OCI-LY1 (cell line): ENCODE measurements at regions not wholly inside any gene's neighbourhood (a gene's known extent, or its start where the extent isn't known, plus 50 kb on each side); places are given as distances from the start of the nearest gene placed in this dataset.

ENCODE experiments used
- H2AFZ ChIP-seq: fragments of 200-600 bp; sonication (generic), shearing (Covaris generic); 2 replicates; pipeline ENCODE4 v1.6.0; 2014; ENCODE audit warnings: antibody characterized with exemption, mild to moderate bottlenecking, low read length
- H3F3A ChIP-seq: fragments of 200-600 bp; sonication (generic), shearing (Covaris generic); 2 replicates; pipeline ENCODE4 v1.6.0; 2014; ENCODE audit warnings: mild to moderate bottlenecking, antibody characterized with exemption, low read length, moderate library complexity; ENCODE audit not compliant: insufficient read depth
- H3K27ac ChIP-seq: fragments of 200-600 bp; sonication (generic); 2 replicates; pipeline ENCODE4 v1.5.1; 2014; ENCODE audit warnings: low read length, mixed run types, mild to moderate bottlenecking, low read depth; ENCODE audit not compliant: poor library complexity, severe bottlenecking
- H3K27me3 ChIP-seq: fragments of 200-600 bp; sonication (generic); 2 replicates; pipeline ENCODE4 v1.6.0; 2014; ENCODE audit warnings: antibody characterized with exemption, mild to moderate bottlenecking, low read length, moderate library complexity; ENCODE audit not compliant: insufficient read depth
- H3K36me3 ChIP-seq: fragments of 200-600 bp; sonication (generic); 2 replicates; pipeline ENCODE4 v1.6.1; 2014; ENCODE audit warnings: mild to moderate bottlenecking, antibody characterized with exemption, low read length, moderate library complexity, mixed read lengths; ENCODE audit not compliant: insufficient read depth
- H3K4me1 ChIP-seq: fragments of 200-600 bp; sonication (generic); 2 replicates; pipeline ENCODE4 v1.5.1; 2014; ENCODE audit warnings: mild to moderate bottlenecking, low read length, moderate library complexity; ENCODE audit not compliant: insufficient read depth, severe bottlenecking
- H3K4me2 ChIP-seq: fragments of 200-600 bp; sonication (generic), shearing (Covaris generic); 2 replicates; pipeline ENCODE4 v1.6.1; 2014; ENCODE audit warnings: low read length
- H3K4me3 ChIP-seq: fragments of 200-600 bp; sonication (generic); 2 replicates; pipeline ENCODE4 v1.5.1; 2014; ENCODE audit warnings: low read length, low read depth, mild to moderate bottlenecking, mixed read lengths; ENCODE audit not compliant: poor library complexity, severe bottlenecking
- H3K79me2 ChIP-seq: fragments of 200-600 bp; shearing (Covaris generic); 2 replicates; pipeline ENCODE4 v1.6.1; 2016; ENCODE audit warnings: mixed run types, low read length, mixed read lengths; ENCODE audit not compliant: insufficient read depth
- H3K9ac ChIP-seq: fragments of 200-600 bp; sonication (generic), shearing (Covaris generic); 2 replicates; pipeline ENCODE4 v1.6.1; 2014; ENCODE audit warnings: mild to moderate bottlenecking, low read length, mixed read lengths
- H3K9me2 ChIP-seq: fragments of 200-600 bp; sonication (generic), shearing (Covaris generic); 2 replicates; pipeline ENCODE4 v1.6.1; 2014; ENCODE audit warnings: low read depth, mild to moderate bottlenecking, low read length, mixed read lengths
- H3K9me3 ChIP-seq: fragments of 200-600 bp; shearing (Covaris generic); 2 replicates; pipeline ENCODE4 v1.6.1; 2014; ENCODE audit warnings: low read length, mixed read lengths
- H4K20me1 ChIP-seq: fragments of 200-600 bp; sonication (generic), shearing (Covaris generic); 2 replicates; pipeline ENCODE4 v1.6.0; 2016; ENCODE audit warnings: mild to moderate bottlenecking, low read length; ENCODE audit not compliant: insufficient read depth
- CTCF ChIP-seq: fragments of 200-600 bp; sonication (generic), shearing (Covaris generic); IDR thresholded peaks from 2 replicates; pipeline ENCODE4 v1.5.1; 2017; ENCODE audit warnings: mild to moderate bottlenecking, antibody characterized with exemption, low read length, moderate library complexity, mixed read lengths
- EZH2 ChIP-seq: fragments of 200-600 bp; sonication (generic), shearing (Covaris generic); IDR thresholded peaks from 2 replicates; pipeline ENCODE4 v1.8.0; 2017; ENCODE audit warnings: borderline replicate concordance, mixed run types, mild to moderate bottlenecking, antibody characterized with exemption, low read length, moderate library complexity, mixed read lengths

- TF ChIP-seq EZH2, result no peak
- TF ChIP-seq CTCF, result no peak
- Histone ChIP-seq H3K27ac (no peak overlapping the region), H4K20me1 (no peaks in the 10 kb centered on the region), H3K9me2 (no peaks in the 10 kb centered on the region), H2AFZ (no peak overlapping the region), H3K9ac (no peak overlapping the region), H3K27me3 (no peaks in the 10 kb centered on the region), H3K4me2 (no peak overlapping the region), H3K36me3 (no peaks in the 10 kb centered on the region), H3K9me3 (no peaks in the 10 kb centered on the region), H3K4me3 (no peak overlapping the region), H3K79me2 (no peaks in the 10 kb centered on the region), H3F3A (no peaks in the 10 kb centered on the region), H3K4me1 (no peaks in the 10 kb centered on the region)
Observed at GRCh38 chr20:52645822-52646221, 326.3 kb upstream of the TSHZ2 start.

- H3F3A ChIP-seq, result no peaks in the 10 kb centered on the region
- no peaks in the 10 kb centered on the region for H3K27me3 ChIP-seq
- H3K4me3 ChIP-seq, result no peak overlapping the region
- no peak overlapping the region for H3K27ac ChIP-seq
- H2AFZ ChIP-seq, result no peak overlapping the region
- no peaks in the 10 kb centered on the region for H4K20me1 ChIP-seq
- H3K4me2 ChIP-seq, result no peak overlapping the region
- H3K9ac ChIP-seq, result no peak overlapping the region
- no peaks in the 10 kb centered on the region for H3K79me2 ChIP-seq
- no peaks in the 10 kb centered on the region for H3K9me3 ChIP-seq
- H3K36me3 ChIP-seq, result no peaks in the 10 kb centered on the region
- TF ChIP-seq CTCF, result no peak
- no peak for TF ChIP-seq EZH2
- no peaks in the 10 kb centered on the region for H3K9me2 ChIP-seq
- no peaks in the 10 kb centered on the region for H3K4me1 ChIP-seq
Observed at GRCh38 chr20:52643034-52643433, 329.1 kb upstream of the TSHZ2 start.

GRCh38 chr20:52637201-52637600, 335.0 kb upstream of the TSHZ2 start:
- no peaks in the 10 kb centered on the region for H3K36me3 ChIP-seq
- no peaks in the 10 kb centered on the region for H3F3A ChIP-seq
- no peaks in the 10 kb centered on the region for H3K27me3 ChIP-seq
- no peaks in the 10 kb centered on the region for H3K4me1 ChIP-seq
- no peak overlapping the region for H2AFZ ChIP-seq
- no peak overlapping the region for H3K4me3 ChIP-seq
- no peak overlapping the region for H3K4me2 ChIP-seq
- H3K9me2 ChIP-seq, result no peaks in the 10 kb centered on the region
- no peaks in the 10 kb centered on the region for H3K79me2 ChIP-seq
- H3K27ac ChIP-seq, result no peak overlapping the region
- no peaks in the 10 kb centered on the region for H3K9me3 ChIP-seq
- H3K9ac ChIP-seq, result no peak overlapping the region
- H4K20me1 ChIP-seq, result no peaks in the 10 kb centered on the region
- TF ChIP-seq CTCF (no peak), EZH2 (no peak)
